Esophagus (tissue), 2 donors: ENCODE measurements at regions not wholly inside any gene's neighbourhood (a gene's known extent, or its start where the extent isn't known, plus 50 kb on each side); places are given as distances from the start of the nearest gene placed in this dataset.

Source experiments
- H3K27ac ChIP-seq, 2 donors: one replicate each; pipeline ENCODE4 v1.5.1; 2013; ENCODE audit warnings: low read depth in 2 of 2, mild to moderate bottlenecking in 2 of 2, inconsistent platforms in 1 of 2, low read length in 1 of 2, moderate library complexity in 1 of 2
- H3K27me3 ChIP-seq, 2 donors: one replicate each; pipeline ENCODE4 v1.6.1; 2013; ENCODE audit warnings: low read length in 2 of 2, control low read depth in 1 of 2, mild to moderate bottlenecking in 1 of 2; ENCODE audit not compliant: insufficient read depth in 2 of 2, control insufficient read depth in 1 of 2
- H3K36me3 ChIP-seq, 2 donors: one replicate each; pipeline ENCODE4 v1.6.1; 2013; ENCODE audit warnings: low read length in 1 of 2; ENCODE audit not compliant: control insufficient read depth in 2 of 2, insufficient read depth in 2 of 2
- H3K4me1 ChIP-seq, 2 donors: one replicate each; pipeline ENCODE4 v1.6.1; 2013; ENCODE audit warnings: low read length in 1 of 2; ENCODE audit not compliant: control insufficient read depth in 2 of 2, insufficient read depth in 2 of 2
- H3K4me3 ChIP-seq, 2 donors: one replicate each; pipeline ENCODE4 v1.5.1; 2013; ENCODE audit warnings: low read length in 2 of 2, mild to moderate bottlenecking in 2 of 2, low read depth in 1 of 2, moderate library complexity in 1 of 2
- H3K9me3 ChIP-seq, 2 donors: one replicate each; pipeline ENCODE4 v1.6.1; 2013; ENCODE audit warnings: mild to moderate bottlenecking in 2 of 2, low read depth in 1 of 2, low read length in 1 of 2, moderate library complexity in 1 of 2; ENCODE audit not compliant: control insufficient read depth in 2 of 2, insufficient read depth in 1 of 2
- WGBS, 2 donors: extraction: QIAGEN DNeasy Blood & Tissue Kit; methylation state at CpG; one replicate each; pipeline ENCODE4 v1.1.7; 2013; 5-methylcytosine and 5-hydroxymethylcytosine counted together
- donor health status: healthy with polysubstance abuse.
- donor health status: Bipolar disorder and iron deficiency.

DNA sequence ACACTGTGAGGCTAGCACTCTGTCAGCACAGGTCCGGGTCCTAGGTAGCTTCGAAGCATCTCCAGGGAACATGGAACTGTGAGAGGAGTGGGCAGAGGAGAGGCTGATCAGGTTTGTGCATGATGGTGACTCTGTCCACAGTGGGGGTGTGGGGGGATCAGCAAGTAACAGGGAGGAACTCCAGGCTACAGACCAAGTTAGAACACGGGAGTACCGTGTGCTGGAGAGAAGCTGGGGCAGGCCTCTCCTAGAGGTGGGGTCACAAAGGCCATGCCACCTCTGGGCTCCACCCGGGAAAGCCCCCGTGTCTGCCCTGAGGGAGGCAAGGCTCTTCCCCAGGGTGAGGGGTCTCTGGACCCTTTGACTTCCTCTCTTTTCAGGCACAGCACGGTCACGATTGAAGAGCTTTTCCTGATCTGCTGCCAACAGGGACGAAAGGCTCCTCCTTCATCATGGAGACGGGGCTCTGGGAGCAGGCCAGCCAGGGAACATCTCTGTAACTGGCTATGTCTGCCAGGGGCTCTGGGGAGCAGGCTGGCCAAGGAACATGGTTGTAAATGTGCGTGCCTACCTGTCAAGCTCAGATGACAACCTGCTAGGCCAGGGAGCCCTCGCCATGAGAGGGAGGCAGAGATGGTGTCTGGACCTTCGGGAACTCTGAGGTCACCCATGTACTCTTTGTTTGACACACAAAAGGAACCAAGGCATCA lies 1476.1 kb downstream of the BRD1 start:
- Histone ChIP-seq H3K4me3 (no peak overlapping the region), H3K27me3 (peaks cover 0 to 2% of the 10 kb centered on the region in 2 donors), H3K4me1 (no peaks in the 10 kb centered on the region), H3K9me3 (peaks cover 0 to 9% of the 10 kb centered on the region in 2 donors), H3K27ac (no peak overlapping the region), H3K36me3 (no peaks in the 10 kb centered on the region)
- WGBS, 2 donors, result 65 to 68% methylated on average over 13 of the region's 13 CpGs

GRCh38 chr22:48350456-48350855 lies 1477.2 kb downstream of the BRD1 start:
- peaks cover 0 to 2% of the 10 kb centered on the region in 2 donors for H3K27me3 ChIP-seq
- no peaks in the 10 kb centered on the region for H3K36me3 ChIP-seq
- H3K27ac ChIP-seq, result no peak overlapping the region
- H3K4me3 ChIP-seq, result no peak overlapping the region
- H3K9me3 ChIP-seq, result peaks cover 0 to 9% of the 10 kb centered on the region in 2 donors
- WGBS, 2 donors, result 44 to 52% methylated on average over 7 of the region's 7 CpGs
- H3K4me1 ChIP-seq, result no peaks in the 10 kb centered on the region

DNA sequence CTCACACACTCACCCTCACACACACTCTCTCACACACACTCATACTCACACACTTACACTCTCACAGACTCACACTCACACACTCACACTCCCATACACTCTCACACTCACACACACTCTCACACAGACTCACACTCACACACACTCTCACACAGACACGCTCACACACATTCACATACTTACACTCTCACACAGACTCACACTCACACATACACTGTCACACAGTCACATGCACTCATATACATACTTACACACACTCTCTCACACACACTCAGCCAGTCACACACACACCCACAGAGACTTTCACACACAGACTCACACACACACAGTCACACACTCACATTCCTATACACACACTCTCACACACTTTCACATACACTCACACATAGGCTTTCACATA lies 1478.8 kb downstream of the BRD1 start:
- H3K27me3 ChIP-seq, result peaks cover 0 to 2% of the 10 kb centered on the region in 2 donors
- no peak overlapping the region for H3K27ac ChIP-seq
- WGBS, 2 donors, result 88 to 89% methylated on average over 1 of the region's 1 CpG
- no peaks in the 10 kb centered on the region for H3K4me1 ChIP-seq
- H3K9me3 ChIP-seq, result peaks cover 0 to 9% of the 10 kb centered on the region in 2 donors
- H3K36me3 ChIP-seq, result no peaks in the 10 kb centered on the region
- no peak overlapping the region for H3K4me3 ChIP-seq

GRCh38 chr22:48347311-48347710 lies 1480.4 kb downstream of the BRD1 start:
- Histone ChIP-seq H3K36me3 (no peaks in the 10 kb centered on the region), H3K27ac (no peak overlapping the region), H3K9me3 (peaks cover 0 to 9% of the 10 kb centered on the region in 2 donors), H3K4me3 (no peak overlapping the region), H3K4me1 (no peaks in the 10 kb centered on the region), H3K27me3 (no peaks in the 10 kb centered on the region)
- WGBS, 2 donors, result 47 to 50% methylated on average over 9 of the region's 9 CpGs

GRCh38 chr22:48346911-48347310 lies 1480.8 kb downstream of the BRD1 start:
- WGBS, 2 donors, result 62 to 69% methylated on average over 13 of the region's 13 CpGs
- H3K36me3 ChIP-seq, result no peaks in the 10 kb centered on the region
- no peak overlapping the region for H3K4me3 ChIP-seq
- H3K4me1 ChIP-seq, result no peaks in the 10 kb centered on the region
- H3K9me3 ChIP-seq, result peaks cover 0 to 9% of the 10 kb centered on the region in 2 donors
- H3K27me3 ChIP-seq, result no peaks in the 10 kb centered on the region
- H3K27ac ChIP-seq, result no peak overlapping the region

- H3K9me3 ChIP-seq, result peaks cover 0 to 7% of the 10 kb centered on the region in 2 donors
- H3K4me1 ChIP-seq, result no peaks in the 10 kb centered on the region
- no peak overlapping the region for H3K27ac ChIP-seq
- H3K36me3 ChIP-seq, result no peaks in the 10 kb centered on the region
- 80 to 83% methylated on average over 12 of the region's 12 CpGs for WGBS, 2 donors
- H3K27me3 ChIP-seq, result no peaks in the 10 kb centered on the region
- no peak overlapping the region for H3K4me3 ChIP-seq
Measured at GRCh38 chr22:48346311-48346710, 1481.4 kb downstream of the BRD1 start.

- Histone ChIP-seq H3K36me3 (no peaks in the 10 kb centered on the region), H3K9me3 (peaks cover 0 to 7% of the 10 kb centered on the region in 2 donors), H3K27ac (no peak overlapping the region), H3K4me1 (no peaks in the 10 kb centered on the region), H3K4me3 (no peak overlapping the region), H3K27me3 (no peaks in the 10 kb centered on the region)
- 74 to 81% methylated on average over 14 of the region's 14 CpGs for WGBS, 2 donors
Measured at GRCh38 chr22:48345631-48346030, 1482.0 kb downstream of the BRD1 start.

DNA sequence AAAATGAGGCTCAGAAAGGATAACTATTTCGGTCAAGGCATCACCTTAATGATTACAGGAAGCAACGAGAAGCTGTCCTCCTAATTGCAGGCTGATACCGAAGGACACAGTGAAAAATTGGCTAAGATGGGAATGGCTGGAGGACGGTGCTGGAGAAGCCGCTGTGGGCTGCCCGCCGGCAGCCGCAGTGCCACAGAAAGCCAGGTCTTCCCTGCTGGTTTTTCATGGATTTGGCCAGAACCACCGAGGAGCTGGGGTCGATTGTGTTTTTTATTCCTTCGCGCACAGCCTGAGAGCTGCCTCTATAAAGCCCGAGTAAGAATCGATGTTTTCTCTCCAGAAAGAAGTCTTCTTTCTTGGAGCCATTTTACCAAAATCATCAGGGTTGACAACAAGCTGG lies 1484.2 kb downstream of the BRD1 start:
- Histone ChIP-seq H3K27me3 (no peaks in the 10 kb centered on the region), H3K27ac (no peak overlapping the region), H3K36me3 (no peaks in the 10 kb centered on the region), H3K9me3 (no peaks in the 10 kb centered on the region), H3K4me1 (no peaks in the 10 kb centered on the region), H3K4me3 (no peak overlapping the region)
- WGBS, 2 donors, result 76 to 79% methylated on average over 14 of the region's 14 CpGs

DNA sequence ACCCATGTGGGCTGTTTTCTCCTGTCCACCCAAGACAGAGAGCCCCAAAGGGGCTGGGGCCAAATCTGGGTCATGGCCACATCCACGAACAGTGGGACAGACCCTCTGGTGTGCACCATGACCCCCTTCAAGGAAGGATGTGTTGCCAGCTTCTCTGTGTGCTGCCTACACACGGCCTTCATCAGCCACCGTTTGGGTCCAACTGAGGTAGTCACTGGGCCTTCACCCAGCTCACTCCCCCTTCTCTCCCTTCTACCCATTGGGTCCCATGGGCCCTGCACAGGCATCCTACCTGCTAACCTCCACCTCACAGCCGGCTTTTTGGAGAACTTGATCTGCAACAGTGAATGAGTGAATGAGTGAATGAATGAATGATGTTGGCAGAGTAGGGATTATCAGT lies 1484.9 kb downstream of the BRD1 start:
- 79 to 82% methylated on average over 4 of the region's 4 CpGs for WGBS, 2 donors
- H3K4me3 ChIP-seq, result no peak overlapping the region
- no peaks in the 10 kb centered on the region for H3K36me3 ChIP-seq
- no peak overlapping the region for H3K27ac ChIP-seq
- no peaks in the 10 kb centered on the region for H3K27me3 ChIP-seq
- H3K4me1 ChIP-seq, result no peaks in the 10 kb centered on the region
- H3K9me3 ChIP-seq, result no peaks in the 10 kb centered on the region

- Histone ChIP-seq H3K27ac (no peak overlapping the region), H3K36me3 (no peaks in the 10 kb centered on the region), H3K4me1 (no peaks in the 10 kb centered on the region), H3K27me3 (no peaks in the 10 kb centered on the region), H3K9me3 (no peaks in the 10 kb centered on the region), H3K4me3 (no peak overlapping the region)
- WGBS, 2 donors, result 70 to 78% methylated on average over 16 of the region's 16 CpGs
Measured at GRCh38 chr22:48342016-48342415, 1485.7 kb downstream of the BRD1 start.
